A549 (cell line): ENCODE measurements at regions not wholly inside any gene's neighbourhood (a gene's known extent, or its start where the extent isn't known, plus 50 kb on each side); places are given as distances from the start of the nearest gene placed in this dataset.

ENCODE experiments used
- ATAC-seq, 2 experiments: fragments of 200-7000 bp in 1 of 2; fragments of >200 bp in 1 of 2; cut with Nextera tagmentation in 1 of 2; cut with Tn5 transposase in 1 of 2; 3 replicates each; pipeline versions ENCODE4 v1.8.0 to v1.9.1; 2018 to 2020; ENCODE audit warnings: mild to moderate bottlenecking in 1 of 2, moderate library complexity in 1 of 2
- CTCF ChIA-PET: fragments of 300-600 bp; sonication (Branson Sonifier 250); formaldehyde crosslinking; extraction: SDS; loops from one replicate; lab custom pipeline; 2021; ENCODE audit warnings: antibody characterized with exemption, inconsistent platforms; lab: Yijun Ruan, JAX
- POLR2A ChIA-PET: fragments of 350-600 bp; formaldehyde crosslinking; extraction: SDS; loops from one replicate; lab custom pipeline; 2021; ENCODE audit warnings: antibody characterized with exemption, inconsistent platforms; lab: Yijun Ruan, JAX
- DNase-seq, 2 experiments: peaks; one replicate each; pipeline versions ENCODE4 v3.0.0 to v3.0.0-alpha.2; 2011 to 2016; ENCODE audit warnings: low read depth in 1 of 2, low spot score in 1 of 2
- FAIRE-seq: peaks from 2 replicates; lab custom pipeline; 2011; peaks lifted over from hg19 to GRCh38; lab: Jason Lieb, UNC
- H3K27ac ChIP-seq, 2 experiments: fragments of >200 bp; sonication (Bioruptor Twin); formaldehyde crosslinking; 3 replicates each; pipeline ENCODE4 v1.5.1; 2016 to 2017
- H3K4me1 ChIP-seq: fragments of >200 bp; sonication (Bioruptor Twin); formaldehyde crosslinking; 3 replicates; pipeline ENCODE4 v1.6.1; 2016
- H3K4me2 ChIP-seq: fragments of >200 bp; sonication (Bioruptor Twin); formaldehyde crosslinking; 3 replicates; pipeline ENCODE4 v1.6.1; 2016
- H3K4me3 ChIP-seq: fragments of >200 bp; sonication (Bioruptor Twin); formaldehyde crosslinking; 3 replicates; pipeline ENCODE4 v1.5.1; 2016
- H3K9me3 ChIP-seq: fragments of >200 bp; sonication (Bioruptor Twin); formaldehyde crosslinking; 3 replicates; pipeline ENCODE4 v1.6.1; 2016
- ATOH8 ChIP-seq: fragments of 250-450 bp; sonication (Bioruptor Pico); IDR thresholded peaks from 2 replicates; pipeline ENCODE4 v1.5.0; 2020; ENCODE audit warnings: low read depth, mild to moderate bottlenecking, moderate library complexity
- BHLHE40 ChIP-seq: IDR thresholded peaks from 2 replicates; pipeline ENCODE4 v1.6.1; 2012; ENCODE audit warnings: low read depth, low read length, inconsistent platforms
- E2F6 ChIP-seq: IDR thresholded peaks from 2 replicates; pipeline ENCODE4 v1.6.1; 2012; ENCODE audit warnings: low read depth, borderline replicate concordance
- EHF ChIP-seq: fragments of 250-450 bp; sonication (Bioruptor Pico); IDR thresholded peaks from 2 replicates; pipeline ENCODE4 v1.5.0; 2020; ENCODE audit warnings: mild to moderate bottlenecking
- FOXS1 ChIP-seq: fragments of 250-450 bp; sonication (Bioruptor Pico); IDR thresholded peaks from 2 replicates; pipeline ENCODE4 v1.5.0; 2020; ENCODE audit warnings: mild to moderate bottlenecking, moderate library complexity
- GATA3 ChIP-seq: IDR thresholded peaks from 2 replicates; pipeline ENCODE4 v1.6.1; 2012; ENCODE audit warnings: borderline replicate concordance
- HEYL ChIP-seq: fragments of 250-450 bp; sonication (Bioruptor Pico); IDR thresholded peaks from 2 replicates; pipeline ENCODE4 v1.8.0; 2021; ENCODE audit warnings: mild to moderate bottlenecking, moderate library complexity
- HMGXB4 ChIP-seq: fragments of 250-450 bp; sonication (Bioruptor Pico); IDR thresholded peaks from 2 replicates; pipeline ENCODE4 v1.5.0; 2021; ENCODE audit warnings: mild to moderate bottlenecking, moderate library complexity, borderline replicate concordance
- JUN ChIP-seq, 2 experiments: fragments of >200 bp; sonication (Bioruptor Twin); formaldehyde crosslinking; IDR thresholded peaks; 2 replicates in 1 of 2; 3 replicates in 1 of 2; pipeline ENCODE4 v1.6.1; 2016 to 2017
- MAFK ChIP-seq: fragments of 450-650 bp; IDR thresholded peaks from 2 replicates; pipeline ENCODE4 v1.6.1; 2014; ENCODE audit not compliant: partially characterized antibody
- MAX ChIP-seq: IDR thresholded peaks from 2 replicates; pipeline ENCODE4 v1.6.1; 2012
- PBX3 ChIP-seq: IDR thresholded peaks from 2 replicates; pipeline ENCODE4 v1.6.1; 2012
- PHF8 ChIP-seq: fragments of 200-600 bp; sonication (generic); IDR thresholded peaks from 2 replicates; pipeline ENCODE4 v1.6.1; 2016; ENCODE audit warnings: low read depth, mild to moderate bottlenecking, antibody characterized with exemption, moderate library complexity, borderline replicate concordance
- POLR2A ChIP-seq: IDR thresholded peaks from 2 replicates; pipeline ENCODE4 v1.6.1; 2012; ENCODE audit warnings: mild to moderate bottlenecking, low read length
- POLR2AphosphoS2 ChIP-seq: conservative IDR thresholded peaks from 2 replicates; pipeline ENCODE4 v1.6.1; 2012; ENCODE audit warnings: low read length, improper control_type of control experiment, inconsistent platforms
- RAD21 ChIP-seq, 2 experiments: fragments of >200 bp in 1 of 2; sonication (Bioruptor Twin) in 1 of 2; formaldehyde crosslinking in 1 of 2; IDR thresholded peaks in 1 of 2; conservative IDR thresholded peaks in 1 of 2; 2 replicates in 1 of 2; 3 replicates in 1 of 2; pipeline ENCODE4 v1.6.1; 2012 to 2018; ENCODE audit warnings: inconsistent platforms in 1 of 2
- REST ChIP-seq: fragments of 200-600 bp; sonication (generic); IDR thresholded peaks from 2 replicates; pipeline ENCODE4 v1.6.1; 2016; ENCODE audit warnings: antibody characterized with exemption, mild to moderate bottlenecking, moderate library complexity
- SREBF2 ChIP-seq: fragments of 450-650 bp; IDR thresholded peaks from 2 replicates; pipeline ENCODE4 v1.6.1; 2014; ENCODE audit warnings: mild to moderate bottlenecking, moderate library complexity
- ZSCAN20 ChIP-seq: fragments of 250-450 bp; sonication (Bioruptor Pico); IDR thresholded peaks from 2 replicates; pipeline ENCODE4 v1.8.0; 2022; ENCODE audit warnings: mild to moderate bottlenecking, moderate library complexity
- WGBS: methylation state at CpG from one replicate; pipeline ENCODE4 v1.1.6; 2017; ENCODE audit errors: missing lambda C conversion rate; 5-methylcytosine and 5-hydroxymethylcytosine counted together

- TF ChIP-seq REST (no peak), HEYL (no peak), ATOH8 (no peak), JUN (IDR thresholded peaks at IDR 0.05) (no peak), RAD21 (conservative IDR thresholded peaks at IDR 0.05 in 1 of 2, IDR thresholded peaks at IDR 0.05 in 1 of 2) (no peak)
Observed at GRCh38 chr5:60340326-60340725, 359.6 kb downstream of the DEPDC1B start (continued).

GRCh38 chr5:60339691-60340201, 360.2 kb downstream of the DEPDC1B start:
- DNase-seq (no peak), FAIRE-seq (no peak), ATAC-seq (no peak)
- CTCF ChIA-PET: interaction anchor here (0.6 kb wide), 1 partner anchor 553 kb away, joined by 3 read pairs; no protein-coding TSS in a partner anchor
- Histone ChIP-seq H3K4me2 (no peak overlapping the region), H3K4me1 (peaks cover 2% of the 10 kb centered on the region; the same call in 1 of the 3 replicates), H3K4me3 (no peak overlapping the region), H3K27ac (no peak overlapping the region), H3K9me3 (no peaks in the 10 kb centered on the region)
- 78% methylated on average over 12 of the region's 12 CpGs for WGBS
- TF ChIP-seq MAFK (no peak), ZSCAN20 (CRISPR knock-in tag) (no peak), E2F6 (no peak), EHF (no peak), BHLHE40 (no peak), HMGXB4 (CRISPR knock-in tag) (no peak), POLR2AphosphoS2 (no peak), RAD21 (conservative IDR thresholded peaks at IDR 0.05 in 1 of 2, IDR thresholded peaks at IDR 0.05 in 1 of 2) (no peak), PHF8 (no peak), MAX (no peak), GATA3 (no peak), POLR2A (no peak), SREBF2 (no peak), PBX3 (no peak), FOXS1 (no peak), HEYL (no peak)
- POLR2A ChIA-PET: no interaction called here
